ENCODE measurements at regions not wholly inside any gene's neighbourhood (a gene's known extent, or its start where the extent isn't known, plus 50 kb on each side); places are given as distances from the start of the nearest gene placed in this dataset.

DNA sequence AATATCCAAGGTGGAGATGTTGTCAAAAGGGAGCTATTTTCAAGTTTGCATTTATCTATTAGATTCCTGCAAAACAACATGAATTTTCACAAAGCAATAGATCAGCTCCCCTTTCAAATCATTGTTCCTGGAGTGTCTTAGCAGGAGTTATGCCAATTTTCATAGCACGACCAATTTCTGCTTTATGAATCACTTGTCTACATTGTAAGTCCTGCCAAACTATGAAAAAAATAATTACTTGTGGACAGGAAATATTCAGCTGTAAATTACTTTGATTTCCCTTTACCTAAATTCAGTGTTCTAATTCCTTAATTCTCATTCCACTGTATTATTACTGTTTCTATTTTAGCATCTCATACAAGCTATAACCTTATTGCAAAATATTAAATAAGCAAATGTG, 1289.6 kb downstream of the NSUN3 start:
- no peak for DNase-seq (ENCODE audit: low spot score)

DNA sequence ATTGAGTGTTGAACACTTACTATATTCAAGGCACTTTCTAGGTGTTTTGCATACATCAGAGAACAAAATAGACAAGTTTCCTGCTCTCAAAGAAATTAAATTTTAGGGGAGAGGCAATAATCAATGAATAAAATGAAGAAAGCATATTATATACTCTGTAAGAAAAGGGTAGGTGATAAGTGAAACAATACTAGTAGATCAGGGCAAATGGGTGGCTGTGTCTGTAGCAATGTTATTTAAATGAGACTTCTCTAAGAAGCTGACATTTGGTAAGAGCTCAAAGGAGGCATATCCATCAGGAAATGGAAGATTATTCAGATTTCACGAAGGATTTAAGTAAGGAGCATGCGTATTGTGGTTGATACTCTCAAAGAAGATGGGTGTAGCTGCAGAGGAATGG, 1291.6 kb downstream of the NSUN3 start:
- DNase-seq (ENCODE audit: low spot score) = no peak

DNA sequence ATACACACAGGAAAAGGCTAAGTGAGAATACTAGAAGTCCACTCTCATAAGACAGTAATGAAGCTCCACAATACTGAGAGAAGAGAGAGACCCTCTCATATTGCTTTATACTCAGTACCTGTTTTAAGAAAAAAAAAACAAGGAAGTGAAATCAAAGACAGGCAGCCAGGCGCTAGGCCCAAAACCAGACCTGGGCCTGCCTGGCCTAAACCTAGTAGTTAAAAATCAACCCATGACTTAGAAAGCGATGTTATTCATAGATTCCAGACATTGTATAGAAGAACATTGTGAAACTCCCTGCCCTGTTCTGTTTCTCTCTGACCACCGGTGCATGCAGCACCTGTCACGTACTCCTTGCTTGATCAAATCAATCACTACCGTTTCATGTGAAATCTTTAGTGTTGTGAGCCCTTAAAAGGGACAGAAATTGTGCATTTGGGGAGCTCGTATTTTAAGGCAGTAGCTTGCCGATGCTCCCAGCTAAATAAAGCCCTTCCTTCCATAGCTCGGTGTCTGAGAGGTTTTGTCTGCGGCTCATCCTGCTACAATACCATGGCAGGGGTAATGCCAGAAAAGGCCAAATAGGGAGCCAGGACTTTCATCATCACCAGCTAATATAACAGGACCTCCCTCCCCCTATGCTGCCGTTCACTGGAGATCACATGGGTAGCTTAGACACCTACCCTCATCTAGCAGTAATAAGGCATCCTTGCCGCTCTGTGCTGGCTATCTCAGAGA, 1294.1 kb downstream of the NSUN3 start:
- no peak for DNase-seq (ENCODE audit: low spot score)

DNA sequence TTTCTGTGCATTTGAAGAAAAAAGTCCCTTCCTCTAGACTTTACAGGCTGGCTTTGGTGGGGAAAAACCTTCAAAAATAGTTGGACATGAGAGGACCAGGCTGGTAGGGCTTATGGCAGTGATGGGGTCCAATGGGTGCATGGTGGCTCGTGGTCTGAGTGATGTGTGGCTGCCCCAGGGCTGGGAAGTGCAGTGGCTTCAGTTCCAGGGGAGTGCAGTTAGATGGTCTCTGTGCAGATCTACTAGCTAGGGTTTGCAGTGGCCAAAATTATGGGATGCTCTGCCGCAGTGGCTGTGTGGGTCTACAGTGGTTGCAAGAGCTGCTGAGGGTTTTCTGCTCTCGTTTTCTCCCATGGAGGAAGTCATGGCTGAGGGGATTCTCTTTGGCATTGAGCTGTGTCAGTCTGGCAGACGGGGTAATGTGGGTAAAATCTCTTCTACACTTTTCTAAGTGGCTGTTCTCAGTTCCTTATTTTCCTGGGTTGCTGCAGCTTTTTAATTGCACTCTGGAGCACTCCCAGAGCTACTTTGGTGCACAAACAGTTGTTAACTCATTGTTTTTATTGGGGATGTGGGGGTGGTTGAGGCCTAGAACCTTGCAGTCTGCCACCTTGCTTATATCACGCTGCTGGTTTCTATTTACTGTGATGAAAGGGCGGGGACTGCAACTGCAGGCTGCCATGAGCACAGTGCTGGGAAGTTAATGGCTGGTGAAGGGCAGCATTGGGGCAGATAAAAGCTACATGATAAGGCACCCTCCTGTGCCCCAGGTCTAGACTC, 1324.6 kb downstream of the NSUN3 start:
- no peak for DNase-seq (ENCODE audit: low spot score)

DNA sequence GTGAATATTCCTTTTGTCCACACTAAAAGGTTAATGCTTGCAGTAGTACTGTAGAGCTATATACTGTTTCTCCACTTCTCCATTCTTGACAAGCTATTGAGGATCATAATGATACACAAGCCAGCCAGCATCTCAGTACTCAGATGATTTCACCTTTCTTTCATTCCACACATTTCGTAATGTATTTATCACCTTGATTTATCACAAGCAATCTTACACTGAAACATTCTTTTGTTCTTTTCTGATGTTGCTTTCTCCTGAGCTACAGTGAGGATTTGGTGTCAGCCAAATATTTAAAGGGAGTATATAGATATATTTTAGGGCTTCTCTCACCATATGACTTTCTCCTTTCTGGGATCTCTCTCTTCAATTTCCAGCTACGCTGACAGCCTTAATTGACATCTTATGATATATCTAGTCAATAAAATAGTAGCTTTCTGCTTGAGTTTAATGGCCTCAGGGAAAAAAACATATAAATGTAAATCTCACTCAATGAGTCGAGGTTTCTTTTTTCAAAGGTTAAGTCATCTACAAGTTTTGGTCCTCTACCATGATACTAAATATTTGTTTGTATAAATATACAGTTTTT, 1327.0 kb downstream of the NSUN3 start:
- no peak for DNase-seq (ENCODE audit: low spot score)

DNA sequence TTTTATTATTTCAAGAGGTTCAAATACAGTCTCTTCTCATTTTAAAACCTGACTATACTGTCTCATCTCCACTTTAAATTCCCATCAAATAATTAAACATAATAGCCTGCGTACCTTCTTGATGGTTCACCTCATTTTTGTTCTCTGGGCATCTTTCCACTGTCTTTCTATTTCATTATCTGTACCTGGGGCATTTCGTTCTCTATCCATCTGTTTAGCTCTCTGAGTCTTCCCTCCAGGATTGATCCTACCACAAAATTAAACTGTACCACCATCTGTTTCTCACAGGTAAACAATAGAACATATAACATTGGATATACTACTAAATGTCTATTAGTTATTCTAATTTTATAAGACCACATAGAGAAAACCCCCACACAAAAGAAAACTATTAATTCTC, 1331.4 kb downstream of the NSUN3 start:
- DNase-seq (ENCODE audit: low spot score) = no peak

DNA sequence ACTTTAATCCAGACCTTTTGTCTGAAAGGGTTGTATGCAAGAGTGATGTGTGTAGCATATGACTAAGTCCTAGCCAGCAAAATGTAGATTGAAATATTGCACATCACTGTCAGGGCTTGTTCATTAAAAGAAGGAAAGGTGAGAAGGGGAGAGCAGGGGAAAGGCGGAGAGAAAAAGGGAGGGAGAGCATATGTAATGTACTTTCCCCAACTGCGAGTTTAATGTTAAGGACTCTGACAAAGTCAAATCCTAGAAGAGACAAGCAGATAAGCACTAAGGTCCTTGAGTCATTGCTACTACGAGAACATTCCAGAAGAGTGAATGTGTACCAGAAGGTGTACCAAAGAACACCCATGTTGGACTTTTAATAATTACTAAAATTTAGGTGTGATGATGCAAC, 1336.7 kb downstream of the NSUN3 start:
- no peak for DNase-seq (ENCODE audit: low spot score)

DNA sequence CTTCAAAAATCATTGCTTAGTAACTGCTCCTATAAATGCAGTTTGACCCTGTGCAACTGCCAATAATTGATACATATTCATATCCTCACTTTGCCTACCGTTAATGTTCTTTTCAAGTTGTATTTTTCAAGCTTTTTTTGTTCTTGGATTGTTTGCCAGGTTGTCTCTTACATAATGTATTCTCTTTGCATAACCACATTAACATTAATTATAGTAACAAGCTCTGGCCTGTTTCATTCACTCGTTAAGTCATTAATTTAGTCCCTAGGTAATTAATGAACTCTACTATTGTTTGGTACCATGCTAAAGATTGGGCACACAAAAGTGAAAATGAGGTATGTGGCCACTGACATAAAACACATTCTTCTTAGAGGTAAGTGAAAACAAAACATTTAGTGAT, 1338.8 kb downstream of the NSUN3 start:
- no peak for DNase-seq (ENCODE audit: low spot score)

DNA sequence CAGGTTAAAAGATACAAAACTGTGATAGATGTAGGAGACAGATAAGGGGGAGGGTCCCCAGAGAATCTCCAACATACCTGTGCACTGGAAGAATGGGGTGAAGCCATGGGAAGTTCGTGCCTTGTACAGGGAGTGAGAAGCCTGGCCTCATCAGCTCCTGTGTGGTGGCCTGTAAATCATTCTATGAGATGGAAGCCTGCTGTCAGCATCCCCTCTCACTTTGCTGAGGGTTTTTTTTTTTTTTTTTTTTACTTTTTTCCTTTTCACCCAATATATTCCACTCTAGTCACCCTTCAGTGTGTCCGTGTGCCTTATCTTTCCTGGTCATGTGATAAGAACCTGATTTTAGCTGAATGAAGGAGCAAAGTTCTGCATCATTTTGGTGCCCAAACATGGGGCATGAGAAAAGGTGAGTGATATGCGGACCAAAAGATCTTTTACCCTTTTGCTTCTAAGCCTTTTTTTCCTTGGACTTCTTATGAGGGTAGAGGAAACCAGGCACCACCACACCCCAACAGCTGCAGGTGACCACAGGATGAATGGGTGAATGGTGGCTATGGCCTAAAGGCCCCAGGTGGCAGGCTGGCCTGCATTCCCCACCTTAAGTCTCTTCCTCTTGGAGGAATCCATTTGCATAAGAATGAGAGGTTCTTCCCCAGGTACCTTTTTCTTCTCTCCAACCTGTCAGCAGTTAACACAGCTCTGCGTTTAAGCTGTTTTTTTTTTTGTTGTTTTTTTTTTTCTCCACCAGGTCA, 1345.0 kb downstream of the NSUN3 start:
- no peak for DNase-seq (ENCODE audit: low spot score)

DNA sequence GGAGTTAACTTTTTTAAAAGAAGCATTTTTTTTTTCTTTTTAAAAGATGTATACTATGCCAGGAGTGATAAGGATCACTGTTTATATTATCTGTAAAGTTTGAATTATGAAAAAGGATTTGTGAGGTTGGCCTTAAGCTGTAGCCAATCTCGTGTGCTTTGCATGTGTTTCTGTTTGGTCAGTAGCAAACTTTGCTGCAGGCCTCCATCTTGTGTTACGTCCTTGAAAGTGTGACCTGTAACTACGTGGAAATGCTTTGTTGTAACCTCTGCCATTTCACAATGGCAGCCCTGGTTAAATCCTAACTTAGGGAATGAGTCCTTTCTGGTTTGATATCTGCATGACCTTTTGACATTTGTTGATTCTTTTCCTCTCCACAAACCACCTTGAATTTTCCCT, 1345.6 kb downstream of the NSUN3 start:
- no peak for DNase-seq (ENCODE audit: low spot score)

DNA sequence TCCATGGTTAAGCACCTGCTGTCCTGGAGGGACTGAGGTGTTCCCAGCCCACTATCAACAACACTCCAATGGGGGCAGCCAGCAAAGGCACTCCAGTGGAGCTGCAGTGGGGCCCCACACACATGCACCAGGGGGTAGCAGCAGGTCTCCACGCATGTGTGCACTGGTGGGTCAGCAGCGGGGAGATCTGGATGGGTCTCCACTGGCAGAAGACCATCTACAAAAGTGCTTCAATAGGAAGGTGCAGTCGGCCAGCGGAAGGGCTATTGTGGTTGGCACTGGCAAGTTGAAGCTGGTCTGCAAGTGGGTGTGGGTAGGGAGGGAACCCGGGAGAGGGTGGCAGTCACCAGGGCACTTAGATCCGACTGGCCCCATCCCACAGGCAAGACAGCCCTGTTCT, 1355.4 kb downstream of the NSUN3 start:
- DNase-seq (ENCODE audit: low spot score) = no peak

DNA sequence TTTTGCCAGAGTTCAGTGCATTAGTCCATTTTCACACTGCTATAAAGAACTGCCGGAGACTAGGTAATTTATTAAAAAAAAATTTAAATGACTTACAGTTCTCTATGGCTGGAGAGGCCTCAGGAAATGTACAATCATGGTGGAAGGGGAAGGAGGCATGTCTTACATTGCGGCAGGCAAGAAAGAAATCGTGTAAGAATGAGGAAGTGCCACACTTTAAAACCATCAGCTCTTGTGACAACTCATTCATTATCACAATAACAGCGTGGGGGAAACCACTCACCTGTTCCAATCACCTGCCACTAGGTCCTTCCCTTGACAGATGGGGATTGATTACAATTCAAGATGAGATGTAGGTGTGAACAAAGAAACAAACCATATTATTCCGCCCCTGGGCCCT, 1361.4 kb downstream of the NSUN3 start:
- DNase-seq (ENCODE audit: low spot score) = no peak

DNA sequence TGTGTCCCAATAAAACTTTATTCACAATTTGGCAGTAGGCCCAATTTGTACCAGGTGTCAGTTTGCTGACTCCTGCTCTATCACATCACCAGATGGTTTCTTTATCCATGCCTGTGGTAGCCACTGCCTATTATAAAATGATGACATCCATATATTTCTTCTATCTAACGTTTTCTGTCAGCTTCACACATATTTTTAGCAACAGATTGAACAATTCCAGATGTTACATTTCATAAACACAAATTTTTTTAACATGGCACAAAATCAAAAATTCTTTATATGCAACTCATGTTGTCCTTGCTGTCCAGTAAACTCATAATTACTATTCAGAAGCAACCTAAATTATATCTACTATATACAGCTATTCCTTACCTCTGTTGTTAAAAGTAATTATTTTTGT, 1371.6 kb downstream of the NSUN3 start:
- no peak for DNase-seq (ENCODE audit: low spot score)

DNA sequence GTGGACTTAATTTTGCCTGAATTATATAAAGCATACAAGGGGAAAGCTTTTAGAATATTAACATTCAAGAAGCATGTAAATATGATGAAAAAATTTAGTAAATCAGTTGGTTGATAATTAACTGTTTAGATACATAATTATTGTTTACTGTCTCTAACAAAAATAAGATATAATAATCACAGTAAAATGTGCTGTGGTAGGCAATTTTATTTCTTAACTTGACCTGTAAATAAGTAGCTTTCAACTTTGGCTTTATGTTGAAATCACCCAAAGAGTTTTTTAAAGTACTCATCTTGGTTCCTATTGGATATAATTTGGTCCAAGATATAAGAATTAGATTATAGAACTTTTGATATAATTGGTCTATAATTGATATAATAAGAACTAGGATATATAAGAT, 1374.5 kb downstream of the NSUN3 start:
- no peak for DNase-seq (ENCODE audit: low spot score)

DNA sequence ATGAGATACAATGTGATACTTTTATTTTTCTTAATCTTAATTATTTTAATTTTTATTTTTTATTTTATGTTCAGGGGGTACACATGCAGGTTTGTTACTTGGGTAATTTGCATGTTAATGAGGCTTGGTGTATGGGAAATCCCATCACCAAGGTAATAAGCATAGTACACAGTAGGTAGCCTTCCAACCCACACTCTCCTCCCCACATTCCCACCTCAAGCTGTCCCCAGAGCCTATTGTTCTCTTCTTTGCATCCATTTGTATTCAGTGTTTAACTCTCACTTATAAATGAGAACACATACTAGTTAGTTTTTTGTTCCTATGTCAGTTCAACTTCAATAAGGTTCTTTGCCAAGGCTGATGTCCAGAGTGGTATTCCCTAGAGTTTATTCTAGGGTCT, 1375.4 kb downstream of the NSUN3 start:
- DNase-seq (ENCODE audit: low spot score) = no peak

DNA sequence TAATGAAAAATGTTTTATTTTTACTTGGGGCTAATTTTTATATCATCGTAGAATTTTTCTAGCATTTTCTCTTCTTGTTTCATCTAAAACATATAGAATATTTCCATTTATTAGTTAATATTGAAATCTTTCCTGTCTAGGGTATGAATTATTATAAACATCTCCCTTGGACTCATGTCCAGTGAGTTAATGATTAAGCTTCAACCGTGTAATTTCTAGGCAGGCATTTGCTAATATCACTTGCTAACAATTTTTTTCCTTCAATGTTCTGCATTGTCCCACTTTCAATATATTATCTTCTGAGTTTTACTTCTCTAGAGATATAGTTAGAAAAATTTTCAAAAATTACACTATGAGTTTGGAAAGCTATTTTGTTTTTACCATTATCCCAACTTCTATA, 1371.6 kb upstream of the EPHA6 start:
- no peak for DNase-seq (ENCODE audit: low spot score)

DNA sequence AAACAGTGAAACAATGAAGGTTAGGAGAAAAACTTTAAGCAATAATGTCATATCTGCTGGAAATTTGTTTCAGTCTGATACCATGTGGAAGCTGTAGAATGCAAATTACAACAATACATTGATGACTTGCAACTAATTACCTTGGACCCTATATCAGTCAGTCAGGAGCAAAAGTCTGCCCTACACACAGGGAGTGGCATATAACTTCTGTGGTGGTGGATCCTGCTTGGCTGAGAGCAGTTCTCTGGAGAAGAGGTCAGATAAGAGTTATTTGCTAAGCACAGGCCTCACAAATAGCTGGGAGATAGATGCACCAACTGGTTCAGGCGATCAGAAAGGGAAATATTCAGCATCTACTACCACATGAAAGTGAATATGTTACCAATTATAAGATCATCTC, 1364.6 kb upstream of the EPHA6 start:
- no peak for DNase-seq (ENCODE audit: low spot score)

DNA sequence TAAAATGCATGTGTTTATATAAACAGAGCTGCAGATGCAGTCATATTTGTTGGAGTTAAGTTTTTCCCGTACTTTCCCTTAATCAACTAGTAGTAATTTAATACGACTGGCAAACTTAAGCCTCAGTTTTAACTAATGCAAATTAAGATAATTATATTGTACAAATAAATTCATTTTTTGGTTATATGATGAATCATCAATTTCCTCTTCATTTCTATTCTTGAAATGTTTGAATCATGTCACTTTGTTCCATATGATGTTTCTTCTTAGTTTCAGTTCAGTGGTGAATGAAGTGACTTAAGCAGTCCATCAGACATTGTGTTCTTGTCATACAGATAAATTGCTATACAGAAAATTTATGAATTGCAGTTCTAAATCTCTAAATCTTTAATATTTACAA, 1361.2 kb upstream of the EPHA6 start:
- DNase-seq (ENCODE audit: low spot score) = no peak

DNA sequence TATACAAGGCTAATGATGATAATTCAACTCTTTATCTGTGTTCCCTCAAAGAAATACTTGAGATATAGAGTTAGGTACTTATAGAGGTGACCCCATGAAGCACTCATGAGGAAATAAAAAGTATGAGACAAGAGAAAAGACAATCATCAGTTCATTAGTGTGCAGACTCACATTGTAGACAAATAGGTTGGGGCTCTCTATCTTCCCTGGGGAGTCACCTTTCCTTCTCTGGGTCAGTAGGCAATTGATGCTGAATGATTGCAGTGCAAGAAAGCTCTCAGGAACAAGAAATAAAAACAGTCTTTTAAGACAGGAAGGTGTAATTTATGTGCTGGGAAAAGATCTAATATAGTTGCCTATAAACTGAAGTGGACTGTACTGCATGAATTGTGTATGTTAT, 1357.6 kb upstream of the EPHA6 start:
- DNase-seq (ENCODE audit: low spot score) = no peak

DNA sequence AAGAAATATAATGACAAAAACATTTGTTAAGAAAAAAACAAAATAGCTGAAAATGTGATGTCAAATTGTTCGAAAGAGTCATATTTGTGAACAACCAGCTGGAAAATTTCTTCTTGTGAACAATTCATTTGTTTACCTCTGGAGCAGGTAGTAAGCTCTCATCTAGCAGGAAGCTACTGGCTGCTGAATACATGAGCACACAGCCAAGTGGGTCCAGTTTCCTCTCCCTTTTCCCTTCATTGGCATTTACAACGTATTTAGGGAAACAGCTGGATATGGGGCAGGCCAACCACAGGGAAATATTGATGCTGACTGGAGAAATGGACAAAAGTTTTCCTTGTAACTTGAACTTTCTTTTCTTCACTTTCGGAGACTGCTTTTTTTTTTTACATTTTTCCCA, 1354.7 kb upstream of the EPHA6 start:
- no peak for DNase-seq (ENCODE audit: low spot score)

DNA sequence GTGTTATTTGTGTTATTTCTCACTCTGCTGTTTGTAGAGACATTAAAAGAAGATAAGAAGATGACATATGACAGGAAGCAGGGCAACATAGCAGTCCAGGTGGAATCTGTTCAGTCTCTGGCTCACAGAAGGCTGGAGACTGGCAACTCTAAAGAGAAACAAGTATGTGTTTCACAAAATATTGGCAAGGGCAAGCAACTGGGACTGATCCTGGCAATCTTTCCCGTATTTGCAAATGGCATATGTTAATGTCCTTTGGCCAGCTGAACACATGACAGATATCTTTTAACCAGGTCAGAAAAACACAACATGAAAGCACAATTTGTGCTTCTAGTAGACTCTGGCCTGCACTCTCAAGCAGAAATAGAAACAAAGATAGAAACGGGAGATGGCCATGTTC, 1354.1 kb upstream of the EPHA6 start:
- no peak for DNase-seq (ENCODE audit: low spot score)

DNA sequence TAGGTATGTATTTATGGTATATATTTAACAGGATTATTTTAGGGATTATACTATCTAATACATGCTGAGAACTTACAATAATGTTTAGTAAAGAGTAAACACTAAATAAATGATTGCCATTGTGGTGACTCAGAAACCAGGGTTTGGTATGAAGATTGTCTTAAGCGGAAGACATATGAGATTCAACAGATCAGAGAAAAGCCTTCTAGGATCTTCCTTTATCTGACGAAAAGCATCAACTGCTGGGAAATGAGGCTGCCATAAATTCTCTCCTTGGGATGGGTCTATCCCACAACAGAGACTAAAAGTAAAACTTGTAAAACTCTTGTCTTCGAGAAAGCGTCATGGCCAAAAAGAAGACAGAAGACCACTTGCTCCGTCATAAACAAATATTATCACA, 1352.2 kb upstream of the EPHA6 start:
- DNase-seq (ENCODE audit: low spot score) = no peak

DNA sequence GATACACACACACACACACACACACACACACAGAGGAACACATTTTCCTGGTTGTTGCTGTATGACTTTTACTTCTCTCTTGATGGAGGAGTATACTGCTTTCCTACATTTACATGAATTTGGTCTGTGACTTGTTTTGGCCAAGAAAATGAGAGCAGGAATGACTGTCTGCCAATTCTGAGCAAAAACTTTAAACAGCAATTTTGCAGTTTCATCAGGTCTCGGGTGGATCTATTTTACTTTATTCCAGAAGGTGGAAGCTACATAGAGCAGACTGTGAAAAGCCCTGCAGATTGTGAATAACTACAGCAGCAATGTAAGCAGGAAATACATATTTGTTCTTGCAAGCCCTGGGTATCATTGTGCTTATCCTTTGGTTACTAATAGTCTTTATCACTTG, 1350.0 kb upstream of the EPHA6 start:
- DNase-seq (ENCODE audit: low spot score) = no peak

Data from ureter (tissue), 1 donor.